Gastroesophageal sphincter (tissue), 3 donors: ENCODE measurements at regions not wholly inside any gene's neighbourhood (a gene's known extent, or its start where the extent isn't known, plus 50 kb on each side); places are given as distances from the start of the nearest gene placed in this dataset.

Experiments used
- POLR2A ChIP-seq, 2 donors: fragments of 450-650 bp; IDR thresholded peaks; one replicate each; pipeline ENCODE4 v1.6.1; 2017; ENCODE audit warnings: antibody characterized with exemption in 2 of 2, mild to moderate bottlenecking in 2 of 2, moderate library complexity in 1 of 2
- TF ChIP-seq, protein P1 (sequence below), 4 experiments: fragments of 200-600 bp in 2 of 4; fragments of 450-650 bp in 2 of 4; sonication (generic) in 1 of 4; IDR thresholded peaks; one replicate each; pipeline ENCODE4 v1.5.1; 2017 to 2019; ENCODE audit warnings: antibody characterized with exemption in 4 of 4, mild to moderate bottlenecking in 2 of 4, moderate library complexity in 2 of 4

DNA sequence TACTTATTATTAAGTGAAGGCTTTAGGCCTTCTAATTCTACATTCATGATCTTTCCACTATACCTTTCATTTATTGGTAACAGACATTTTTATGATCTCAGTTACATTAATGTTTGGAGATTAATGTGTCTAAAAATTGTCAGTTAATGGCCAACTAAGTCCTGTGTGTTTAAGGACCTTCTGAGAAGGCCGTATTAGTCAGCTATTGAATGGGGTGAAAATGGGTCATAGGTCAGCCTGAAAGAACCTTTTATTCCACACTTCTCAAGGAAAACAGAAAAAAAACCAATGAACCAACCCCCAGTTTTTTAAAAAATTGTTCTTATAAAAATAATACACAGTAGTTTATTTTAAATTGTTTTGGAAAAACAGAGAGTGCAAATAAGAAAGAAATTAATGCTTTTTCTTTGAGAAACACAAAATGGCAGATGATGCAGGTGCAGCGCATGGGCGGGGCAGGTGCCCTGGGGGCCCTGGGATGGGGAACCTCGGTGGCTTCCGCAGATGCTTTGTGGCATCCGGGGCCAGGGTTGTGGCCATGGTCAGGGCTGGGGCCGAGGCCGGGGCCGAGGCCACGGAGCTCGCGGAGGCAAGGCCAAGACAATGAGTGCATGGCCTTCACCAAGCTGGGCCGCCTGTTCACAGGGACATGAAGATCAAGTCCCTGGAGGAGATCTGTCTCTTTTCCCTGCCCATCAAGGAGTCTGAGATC is 141.9 kb downstream of the SPATA31D1 start:
- no peak for TF ChIP-seq POLR2A (IDR thresholded peaks at IDR 0.05)
- TF ChIP-seq, protein P1, sequence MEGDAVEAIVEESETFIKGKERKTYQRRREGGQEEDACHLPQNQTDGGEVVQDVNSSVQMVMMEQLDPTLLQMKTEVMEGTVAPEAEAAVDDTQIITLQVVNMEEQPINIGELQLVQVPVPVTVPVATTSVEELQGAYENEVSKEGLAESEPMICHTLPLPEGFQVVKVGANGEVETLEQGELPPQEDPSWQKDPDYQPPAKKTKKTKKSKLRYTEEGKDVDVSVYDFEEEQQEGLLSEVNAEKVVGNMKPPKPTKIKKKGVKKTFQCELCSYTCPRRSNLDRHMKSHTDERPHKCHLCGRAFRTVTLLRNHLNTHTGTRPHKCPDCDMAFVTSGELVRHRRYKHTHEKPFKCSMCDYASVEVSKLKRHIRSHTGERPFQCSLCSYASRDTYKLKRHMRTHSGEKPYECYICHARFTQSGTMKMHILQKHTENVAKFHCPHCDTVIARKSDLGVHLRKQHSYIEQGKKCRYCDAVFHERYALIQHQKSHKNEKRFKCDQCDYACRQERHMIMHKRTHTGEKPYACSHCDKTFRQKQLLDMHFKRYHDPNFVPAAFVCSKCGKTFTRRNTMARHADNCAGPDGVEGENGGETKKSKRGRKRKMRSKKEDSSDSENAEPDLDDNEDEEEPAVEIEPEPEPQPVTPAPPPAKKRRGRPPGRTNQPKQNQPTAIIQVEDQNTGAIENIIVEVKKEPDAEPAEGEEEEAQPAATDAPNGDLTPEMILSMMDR (IDR thresholded peaks at IDR 0.05): no peak
